Liver (tissue), 8 donors: ENCODE measurements at regions not wholly inside any gene's neighbourhood (a gene's known extent, or its start where the extent isn't known, plus 50 kb on each side); places are given as distances from the start of the nearest gene placed in this dataset.

Source experiments
- DNase-seq: peaks from one replicate; pipeline ENCODE4 v3.0.0-alpha.2; 2017; ENCODE audit warnings: low spot score
- H3K27ac ChIP-seq, 2 donors: one replicate each; pipeline ENCODE4 v1.7.0; 2013; ENCODE audit warnings: inconsistent platforms in 2 of 2, low read length in 2 of 2, control low read depth in 1 of 2, low read depth in 1 of 2, mild to moderate bottlenecking in 1 of 2
- H3K27me3 ChIP-seq, 4 donors: one replicate each; pipeline versions ENCODE4 v1.6.1 to v1.7.0; 2013; ENCODE audit warnings: low read length in 3 of 4, inconsistent platforms in 1 of 4, mild to moderate bottlenecking in 1 of 4, moderate library complexity in 1 of 4; ENCODE audit not compliant: control insufficient read depth in 4 of 4, insufficient read depth in 4 of 4
- H3K36me3 ChIP-seq, 4 donors: one replicate each; pipeline versions ENCODE4 v1.6.1 to v1.7.0; 2013; ENCODE audit warnings: low read length in 3 of 4, mild to moderate bottlenecking in 3 of 4, low read depth in 1 of 4, moderate library complexity in 1 of 4; ENCODE audit not compliant: control insufficient read depth in 4 of 4, insufficient read depth in 3 of 4
- H3K4me1 ChIP-seq, 4 donors: one replicate each; pipeline versions ENCODE4 v1.6.1 to v1.7.0; 2013; ENCODE audit warnings: low read length in 3 of 4, mild to moderate bottlenecking in 3 of 4, moderate library complexity in 1 of 4; ENCODE audit not compliant: control insufficient read depth in 4 of 4, insufficient read depth in 4 of 4
- H3K4me3 ChIP-seq, 3 donors: one replicate each; pipeline versions ENCODE4 v1.6.1 to v1.7.0; 2013; ENCODE audit warnings: low read length in 3 of 3, control low read depth in 1 of 3, low read depth in 1 of 3, mild to moderate bottlenecking in 1 of 3
- H3K9ac ChIP-seq, 2 donors: one replicate each; pipeline ENCODE4 v1.7.0; 2013; ENCODE audit warnings: low read length in 2 of 2, mild to moderate bottlenecking in 2 of 2, moderate library complexity in 2 of 2, control low read depth in 1 of 2, low read depth in 1 of 2
- H3K9me3 ChIP-seq, 4 donors: one replicate each; pipeline versions ENCODE4 v1.6.1 to v1.7.0; 2013; ENCODE audit warnings: low read length in 3 of 4; ENCODE audit not compliant: control insufficient read depth in 4 of 4
- ATF3 ChIP-seq: IDR thresholded peaks from 2 replicates; pipeline ENCODE4 v1.6.1; 2016; ENCODE audit warnings: antibody characterized with exemption
- CTCF ChIP-seq: fragments of 150-350 bp; IDR thresholded peaks from 2 replicates; pipeline ENCODE4 v1.5.1; 2017; ENCODE audit warnings: improper control_type of control experiment, low read depth, low read length; ENCODE audit not compliant: missing input control
- EGR1 ChIP-seq, 2 donors: IDR thresholded peaks; 2 replicates each; pipeline ENCODE4 v1.6.1; 2016 to 2018; ENCODE audit warnings: antibody characterized with exemption in 2 of 2, low read depth in 2 of 2
- FOXA1 ChIP-seq: IDR thresholded peaks from 2 replicates; pipeline ENCODE4 v1.6.1; 2016; ENCODE audit warnings: antibody characterized with exemption
- FOXA2 ChIP-seq: IDR thresholded peaks from 2 replicates; pipeline ENCODE4 v1.6.1; 2016; ENCODE audit warnings: antibody characterized with exemption
- GABPA ChIP-seq, 2 donors: IDR thresholded peaks in 1 of 2; conservative IDR thresholded peaks in 1 of 2; 2 replicates each; pipeline ENCODE4 v1.6.1; 2016; ENCODE audit warnings: antibody characterized with exemption in 2 of 2, mild to moderate bottlenecking in 1 of 2, moderate library complexity in 1 of 2
- HNF4A ChIP-seq, 2 donors: conservative IDR thresholded peaks; 2 replicates each; pipeline ENCODE4 v1.6.1; 2016; ENCODE audit warnings: antibody characterized with exemption in 2 of 2, mild to moderate bottlenecking in 2 of 2
- JUND ChIP-seq, 2 donors: IDR thresholded peaks; 2 replicates each; pipeline ENCODE4 v1.6.1; 2016; ENCODE audit warnings: antibody characterized with exemption in 2 of 2
- MAX ChIP-seq: IDR thresholded peaks from 2 replicates; pipeline ENCODE4 v1.6.1; 2016; ENCODE audit warnings: antibody characterized with exemption
- RXRA ChIP-seq, 2 donors: IDR thresholded peaks; 2 replicates each; pipeline ENCODE4 v1.6.1; 2017 to 2018; ENCODE audit warnings: antibody characterized with exemption in 2 of 2, mild to moderate bottlenecking in 1 of 2
- SP1 ChIP-seq: IDR thresholded peaks from 2 replicates; pipeline ENCODE4 v1.6.1; 2018; ENCODE audit warnings: antibody characterized with exemption, mild to moderate bottlenecking
- TAF1 ChIP-seq: conservative IDR thresholded peaks from 2 replicates; pipeline ENCODE4 v1.6.1; 2016; ENCODE audit warnings: antibody characterized with exemption, mild to moderate bottlenecking
- YY1 ChIP-seq: IDR thresholded peaks from 2 replicates; pipeline ENCODE4 v1.6.1; 2016; ENCODE audit warnings: antibody characterized with exemption, mild to moderate bottlenecking
- ZBTB33 ChIP-seq: IDR thresholded peaks from 2 replicates; pipeline ENCODE4 v1.6.1; 2016; ENCODE audit warnings: antibody characterized with exemption
- WGBS: extraction: QIAGEN DNeasy Blood & Tissue Kit; methylation state at CpG from one replicate; pipeline ENCODE4 v1.1.7; 2013; 5-methylcytosine and 5-hydroxymethylcytosine counted together
- donor health status: healthy.
- donor health status: healthy.
- donor health status: healthy.
- donor health status: healthy.
- donor health status: healthy.

GRCh38 chr13:22079961-22080360, 409.1 kb downstream of the FGF9 start (continued):
- no peak for TF ChIP-seq CTCF
- no peak for TF ChIP-seq RXRA (IDR thresholded peaks at IDR 0.05)
- no peak for TF ChIP-seq JUND (IDR thresholded peaks at IDR 0.05)
- no peak for TF ChIP-seq FOXA1
- no peak for TF ChIP-seq GABPA (IDR thresholded peaks at IDR 0.05 in 1 of 2, conservative IDR thresholded peaks at IDR 0.05 in 1 of 2)
- no peak for TF ChIP-seq MAX
- no peak for TF ChIP-seq FOXA2

GRCh38 chr13:22080832-22081231, 410.0 kb downstream of the FGF9 start:
- peaks cover 0 to 6% (median 0%) of the 10 kb centered on the region in 4 donors for H3K27me3 ChIP-seq
- no peak overlapping the region for H3K27ac ChIP-seq
- H3K4me1 ChIP-seq, result no peaks in the 10 kb centered on the region
- H3K9me3 ChIP-seq, result no peaks in the 10 kb centered on the region
- DNase-seq, result no peak
- H3K36me3 ChIP-seq, result no peaks in the 10 kb centered on the region
- 75% methylated on average over 2 of the region's 2 CpGs for WGBS
- no peak overlapping the region for H3K9ac ChIP-seq
- TF ChIP-seq TAF1, result no peak
- no peak for TF ChIP-seq MAX
- no peak for TF ChIP-seq GABPA (IDR thresholded peaks at IDR 0.05 in 1 of 2, conservative IDR thresholded peaks at IDR 0.05 in 1 of 2)
- no peak for TF ChIP-seq ATF3
- no peak for TF ChIP-seq ZBTB33
- TF ChIP-seq EGR1 (IDR thresholded peaks at IDR 0.05; ENCODE audit: low read depth in 2 of 2), result no peak
- TF ChIP-seq HNF4A (conservative IDR thresholded peaks at IDR 0.05), result no peak
- TF ChIP-seq YY1, result no peak
- no peak for TF ChIP-seq SP1
- TF ChIP-seq FOXA1, result no peak
- H3K4me3 ChIP-seq, result no peak overlapping the region

GRCh38 chr13:22081430-22081829, 410.6 kb downstream of the FGF9 start:
- 56% methylated on average over 6 of the region's 6 CpGs for WGBS
- Histone ChIP-seq H3K36me3 (no peaks in the 10 kb centered on the region), H3K4me3 (no peak overlapping the region), H3K27ac (no peak overlapping the region), H3K9ac (no peak overlapping the region), H3K4me1 (no peaks in the 10 kb centered on the region), H3K9me3 (no peaks in the 10 kb centered on the region), H3K27me3 (peaks cover 0 to 6% (median 0%) of the 10 kb centered on the region in 4 donors)
- DNase-seq, result no peak
- TF ChIP-seq FOXA2 (no peak), FOXA1 (no peak), TAF1 (no peak), GABPA (IDR thresholded peaks at IDR 0.05 in 1 of 2, conservative IDR thresholded peaks at IDR 0.05 in 1 of 2) (no peak)
